Liver (tissue), 2 donors: ENCODE measurements at regions not wholly inside any gene's neighbourhood (a gene's known extent, or its start where the extent isn't known, plus 50 kb on each side); places are given as distances from the start of the nearest gene placed in this dataset.

ENCODE experiments used
- CTCF ChIP-seq: fragments of 150-350 bp; IDR thresholded peaks from 2 replicates; pipeline ENCODE4 v1.5.1; 2017; ENCODE audit warnings: improper control_type of control experiment, low read depth, low read length; ENCODE audit not compliant: missing input control
- MAX ChIP-seq: IDR thresholded peaks from 2 replicates; pipeline ENCODE4 v1.6.1; 2016; ENCODE audit warnings: antibody characterized with exemption
- donor health status: healthy.

GRCh38 chr20:60808003-60808672 is 443.9 kb upstream of the CDH4 start:
- TF ChIP-seq MAX (no peak), CTCF (no peak)
